CD8-positive, alpha-beta memory T cell (primary cell): ENCODE measurements at regions not wholly inside any gene's neighbourhood (a gene's known extent, or its start where the extent isn't known, plus 50 kb on each side); places are given as distances from the start of the nearest gene placed in this dataset.

Experiments
- CTCF ChIA-PET: fragments of 350-600 bp; sonication (Branson Sonifier 250); formaldehyde crosslinking; loops from one replicate; lab custom pipeline; 2021; ENCODE audit warnings: antibody characterized with exemption; lab: Charles Lee
- POLR2A ChIA-PET: fragments of 350-600 bp; sonication (Branson Sonifier 250); formaldehyde crosslinking; loops from one replicate; lab custom pipeline; 2021; ENCODE audit warnings: antibody characterized with exemption; lab: Charles Lee
- DNase-seq, 5 donors: peaks; one replicate each; pipeline versions ENCODE4 v3.0.0 to v3.0.0-alpha.2; 2020 to 2022; ENCODE audit warnings: mixed read lengths in 1 of 5
- H3K27ac ChIP-seq: one replicate; pipeline ENCODE4 v1.7.0; 2013; ENCODE audit warnings: low read depth, mild to moderate bottlenecking, low read length, moderate library complexity
- H3K27me3 ChIP-seq: 2 replicates; pipeline ENCODE4 v1.7.0; 2013; ENCODE audit warnings: low read length, mild to moderate bottlenecking; ENCODE audit not compliant: insufficient read depth, poor library complexity, severe bottlenecking
- H3K36me3 ChIP-seq: 2 replicates; pipeline ENCODE4 v1.7.0; 2013; ENCODE audit warnings: mild to moderate bottlenecking, low read length, moderate library complexity; ENCODE audit not compliant: insufficient read depth
- H3K4me1 ChIP-seq: 2 replicates; pipeline ENCODE4 v1.7.0; 2013; ENCODE audit warnings: mild to moderate bottlenecking, low read length, moderate library complexity; ENCODE audit not compliant: insufficient read depth
- H3K4me3 ChIP-seq: 2 replicates; pipeline ENCODE4 v1.7.0; 2013; ENCODE audit warnings: mild to moderate bottlenecking, low read length
- H3K9me3 ChIP-seq: 2 replicates; pipeline ENCODE4 v1.7.0; 2013; ENCODE audit warnings: mild to moderate bottlenecking, low read length
- H3K27ac Mint-ChIP-seq, 8 donors: one replicate each; pipeline ENCODE4 v1.8.0; 2020 to 2021; ENCODE audit warnings: mixed read lengths in 8 of 8, mild to moderate bottlenecking in 6 of 8, inconsistent platforms in 3 of 8, moderate library complexity in 3 of 8
- H3K27me3 Mint-ChIP-seq, 2 donors: one replicate each; pipeline ENCODE4 v1.8.0; 2020 to 2021; ENCODE audit warnings: mixed read lengths in 2 of 2, mild to moderate bottlenecking in 1 of 2, moderate library complexity in 1 of 2
- H3K36me3 Mint-ChIP-seq, 3 donors: one replicate each; pipeline ENCODE4 v1.8.0; 2020 to 2021; ENCODE audit warnings: mixed read lengths in 3 of 3, inconsistent platforms in 1 of 3, mild to moderate bottlenecking in 1 of 3
- H3K4me1 Mint-ChIP-seq, 3 donors: one replicate each; pipeline ENCODE4 v1.8.0; 2020 to 2021; ENCODE audit warnings: mixed read lengths in 3 of 3, inconsistent platforms in 1 of 3, mild to moderate bottlenecking in 1 of 3
- H3K4me3 Mint-ChIP-seq, 7 donors: one replicate each; pipeline ENCODE4 v1.8.0; 2020 to 2021; ENCODE audit warnings: mixed read lengths in 7 of 7, mild to moderate bottlenecking in 6 of 7, moderate library complexity in 4 of 7, inconsistent platforms in 2 of 7
- H3K9me3 Mint-ChIP-seq, 5 donors: one replicate each; pipeline ENCODE4 v1.8.0; 2020 to 2022; ENCODE audit warnings: mixed read lengths in 5 of 5, mild to moderate bottlenecking in 3 of 5, moderate library complexity in 2 of 5, inconsistent platforms in 1 of 5

DNA sequence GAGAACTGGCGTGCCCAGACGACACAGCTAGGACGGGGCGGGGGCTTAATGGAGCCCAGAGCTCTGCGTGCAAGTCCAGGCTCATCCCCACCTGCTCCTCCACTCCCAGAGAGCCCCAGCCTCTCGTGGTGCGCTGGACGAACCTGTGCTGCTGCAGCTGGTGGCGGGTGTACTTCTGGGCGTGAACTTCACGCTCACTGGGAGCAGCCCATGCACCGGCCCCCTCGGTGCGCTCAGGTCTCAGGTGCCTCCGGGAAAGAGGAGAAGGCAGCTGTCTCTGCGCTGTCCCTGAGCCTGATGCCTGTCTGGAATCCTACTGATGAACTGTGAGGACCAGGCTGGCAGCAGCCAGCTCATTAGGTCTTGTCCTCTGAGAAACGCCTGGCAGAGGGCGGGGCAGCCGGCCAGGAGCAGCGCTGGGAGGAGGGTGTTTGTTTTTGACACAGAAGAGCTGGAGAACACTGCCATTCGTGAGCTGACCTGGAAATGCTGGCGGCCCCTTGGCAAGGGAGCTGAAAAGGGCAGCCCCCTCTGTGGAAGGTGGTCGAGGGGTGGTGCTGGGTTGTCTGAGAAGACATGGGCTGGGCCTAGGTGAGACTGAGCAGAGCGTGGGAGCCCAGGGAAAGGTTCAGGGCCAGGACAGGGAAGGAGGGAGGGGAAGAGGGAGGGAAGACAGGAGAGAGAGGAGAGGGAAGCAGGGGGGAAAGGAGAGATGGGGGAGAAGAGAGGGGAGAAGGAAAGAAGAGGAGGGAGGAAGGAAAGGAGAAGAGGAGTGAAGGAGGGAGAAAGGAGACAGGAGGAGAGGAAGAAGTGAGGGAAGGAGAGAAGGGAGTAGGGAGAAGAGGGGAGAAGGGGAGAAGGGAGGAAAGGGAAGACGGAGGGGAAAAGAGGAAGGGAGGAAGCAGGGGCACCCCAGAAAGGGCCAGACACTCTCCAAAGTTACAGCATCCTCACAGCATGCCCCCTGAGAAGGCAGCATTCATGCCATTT, 53.5 kb upstream of the TNS3 start:
- no peaks in the 10 kb centered on the region for H3K9me3 ChIP-seq
- no peak overlapping the region for H3K27ac ChIP-seq
- Mint-ChIP-seq H3K4me3 (no peak overlapping the region), H3K27ac (no peak overlapping the region), H3K9me3 (peaks cover 0 to 9% (median 0%) of the 10 kb centered on the region in 5 donors), H3K27me3 (no peaks in the 10 kb centered on the region), H3K36me3 (no peaks in the 10 kb centered on the region), H3K4me1 (no peaks in the 10 kb centered on the region)
- no peak for DNase-seq
- H3K36me3 ChIP-seq = no peaks in the 10 kb centered on the region
- POLR2A ChIA-PET = no interaction called here
- H3K4me3 ChIP-seq = no peak overlapping the region
- H3K27me3 ChIP-seq = no peaks in the 10 kb centered on the region
- CTCF ChIA-PET = no interaction called here
- no peaks in the 10 kb centered on the region for H3K4me1 ChIP-seq

DNA sequence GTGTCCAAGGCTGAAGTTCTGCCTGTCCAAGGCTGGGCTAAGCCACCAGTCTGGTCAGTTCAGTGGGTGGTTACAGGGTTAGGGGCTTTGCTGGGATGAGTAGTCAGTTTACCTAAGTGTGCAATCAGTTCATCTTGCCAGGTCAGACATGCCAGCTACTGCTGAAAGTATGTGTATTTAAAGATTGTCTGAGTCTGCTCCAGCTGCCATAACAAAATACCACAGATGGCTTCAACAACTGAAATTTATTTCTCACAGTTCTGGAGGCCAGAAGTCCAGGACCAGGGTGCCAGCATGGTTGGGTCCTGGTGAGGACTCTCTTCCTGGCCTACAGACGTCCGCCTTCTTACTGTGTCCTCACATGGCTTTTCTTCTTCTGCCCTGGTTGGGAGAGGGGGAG, 52.4 kb upstream of the TNS3 start:
- Mint-ChIP-seq H3K9me3 (peaks cover 0 to 6% (median 0%) of the 10 kb centered on the region in 5 donors), H3K36me3 (no peaks in the 10 kb centered on the region), H3K27ac (no peak overlapping the region), H3K4me3 (no peak overlapping the region), H3K4me1 (no peaks in the 10 kb centered on the region), H3K27me3 (no peaks in the 10 kb centered on the region)
- Histone ChIP-seq H3K36me3 (no peaks in the 10 kb centered on the region), H3K9me3 (no peaks in the 10 kb centered on the region), H3K27me3 (no peaks in the 10 kb centered on the region), H3K27ac (no peak overlapping the region), H3K4me3 (no peak overlapping the region), H3K4me1 (no peaks in the 10 kb centered on the region)
- ChIA-PET CTCF (no interaction called here), POLR2A (no interaction called here)
- no peak for DNase-seq

- Histone ChIP-seq H3K27me3 (no peaks in the 10 kb centered on the region), H3K36me3 (no peaks in the 10 kb centered on the region), H3K27ac (no peak overlapping the region), H3K4me1 (no peaks in the 10 kb centered on the region), H3K4me3 (no peak overlapping the region), H3K9me3 (no peaks in the 10 kb centered on the region)
- no peaks in the 10 kb centered on the region for H3K27me3 Mint-ChIP-seq
- no peak for DNase-seq
- H3K36me3 Mint-ChIP-seq = no peaks in the 10 kb centered on the region
- ChIA-PET POLR2A (no interaction called here), CTCF (no interaction called here)
- no peaks in the 10 kb centered on the region for H3K4me1 Mint-ChIP-seq
- H3K27ac Mint-ChIP-seq = no peak overlapping the region
- peaks cover 0 to 6% (median 0%) of the 10 kb centered on the region in 5 donors for H3K9me3 Mint-ChIP-seq
- H3K4me3 Mint-ChIP-seq = no peak overlapping the region
Measured at GRCh38 chr7:47633134-47633533, 51.2 kb upstream of the TNS3 start.
